LNCaP clone FGC (cell line): ENCODE measurements at regions not wholly inside any gene's neighbourhood (a gene's known extent, or its start where the extent isn't known, plus 50 kb on each side); places are given as distances from the start of the nearest gene placed in this dataset.

ENCODE experiments used
- DNase-seq: peaks from one replicate; pipeline ENCODE4 v3.0.0-alpha.2; 2011; ENCODE audit warnings: low read depth
- H3K4me3 ChIP-seq: 2 replicates; pipeline ENCODE4 v1.5.1; 2011; ENCODE audit warnings: mild to moderate bottlenecking, low read depth, low read length, control low read depth
- CTCF ChIP-seq: IDR thresholded peaks from 2 replicates; pipeline ENCODE4 v1.5.1; 2012; ENCODE audit warnings: mild to moderate bottlenecking; ENCODE audit not compliant: control insufficient read depth, insufficient read depth; ENCODE audit errors: extremely low read depth

- no peak overlapping the region for H3K4me3 ChIP-seq
- no peak for DNase-seq
Observed at GRCh38 chr6:82573254-82573972, 209.8 kb downstream of the TPBG start.

GRCh38 chr6:82576284-82576683 lies 212.7 kb downstream of the TPBG start:
- DNase-seq, result no peak
- no peak for TF ChIP-seq CTCF
- no peak overlapping the region for H3K4me3 ChIP-seq

More at GRCh38 chr6:82573254-82573972, 209.8 kb downstream of the TPBG start:
- TF ChIP-seq CTCF, result no peak

DNA sequence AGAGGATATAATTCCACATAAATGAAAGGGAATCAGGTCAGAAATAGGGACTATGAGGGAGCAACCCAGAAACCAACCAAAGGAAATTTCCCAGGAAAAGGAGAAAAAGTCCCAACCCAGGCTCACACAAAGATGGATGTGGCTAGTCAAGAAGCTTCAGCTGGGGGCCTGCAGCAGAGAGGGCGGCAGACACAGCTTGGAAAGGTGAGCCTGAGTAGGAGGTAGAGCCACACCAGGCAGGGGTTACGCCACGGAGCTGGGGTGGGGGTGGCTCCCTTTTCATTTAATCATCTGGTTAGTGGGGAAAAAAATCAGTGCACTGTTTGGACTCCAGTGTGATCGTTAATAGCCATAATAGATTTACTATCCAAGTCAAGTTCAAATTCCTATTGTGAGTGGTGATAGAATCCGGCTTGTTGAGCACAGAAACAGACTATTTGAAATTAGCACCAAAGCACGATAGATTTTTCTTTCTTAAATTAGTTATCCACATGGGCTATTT lies 220.6 kb downstream of the TPBG start:
- no peak overlapping the region for H3K4me3 ChIP-seq

GRCh38 chr6:82584856-82585255 lies 221.2 kb downstream of the TPBG start:
- no peak overlapping the region for H3K4me3 ChIP-seq
- TF ChIP-seq CTCF, result no peak
- no peak for DNase-seq

More for the DNA sequence above, 220.6 kb downstream of the TPBG start:
- TF ChIP-seq CTCF, result no peak
- DNase-seq, result no peak

DNA sequence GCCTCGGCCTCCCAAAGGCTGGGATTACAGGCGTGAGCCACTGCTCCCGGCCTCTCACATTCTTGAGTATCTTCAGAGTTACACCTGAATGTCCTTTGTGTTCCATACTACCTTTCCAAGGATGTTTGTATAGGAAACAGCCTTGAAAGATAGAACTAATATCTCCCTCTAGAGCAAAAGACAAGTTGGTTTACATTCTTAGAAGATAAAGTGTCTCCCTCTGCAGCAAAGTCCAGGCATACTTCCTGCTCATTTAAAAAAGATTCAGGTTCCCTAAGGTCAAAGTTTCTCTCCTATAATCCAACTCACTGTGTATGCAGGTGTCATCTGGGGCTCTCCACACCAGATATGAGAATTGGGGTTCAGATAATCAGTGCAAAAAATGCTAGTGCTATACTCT lies 224.4 kb downstream of the TPBG start:
- TF ChIP-seq CTCF, result no peak
- no peak overlapping the region for H3K4me3 ChIP-seq
- DNase-seq, result no peak

DNA sequence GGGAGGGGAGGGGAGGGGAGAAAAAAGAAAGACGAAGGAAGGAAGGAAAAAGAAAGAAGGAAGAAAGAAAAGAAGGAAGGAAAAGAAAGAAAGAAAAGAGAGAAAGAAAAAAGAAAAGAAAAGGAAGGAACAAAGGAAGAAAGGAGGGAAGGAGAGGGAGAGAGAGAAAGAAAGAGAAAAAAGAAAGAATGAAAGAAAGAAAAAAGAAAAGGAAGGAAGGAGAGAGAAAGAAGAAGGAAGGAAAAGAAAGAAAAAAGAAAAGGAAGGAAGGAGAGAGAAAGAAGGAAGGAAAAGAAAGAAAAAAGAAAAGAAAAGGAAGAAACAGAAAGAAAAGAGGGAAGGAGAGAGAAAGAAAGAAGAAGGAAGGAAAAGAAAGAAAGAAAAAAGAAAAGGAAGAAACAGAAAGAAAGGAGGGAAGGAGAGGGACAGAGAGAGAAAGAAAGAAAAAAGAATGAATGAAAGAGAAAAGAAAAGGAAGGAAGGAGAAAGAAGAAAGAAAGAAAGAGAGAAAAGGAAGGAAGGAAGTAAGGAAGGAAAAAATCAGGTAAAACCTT lies 225.3 kb downstream of the TPBG start:
- no peak overlapping the region for H3K4me3 ChIP-seq
- no peak for DNase-seq
- TF ChIP-seq CTCF, result no peak
